CD14-positive monocyte (primary cell): ENCODE measurements at regions not wholly inside any gene's neighbourhood (a gene's known extent, or its start where the extent isn't known, plus 50 kb on each side); places are given as distances from the start of the nearest gene placed in this dataset.

Source experiments
- DNase-seq, 3 donors: peaks; one replicate each; pipeline ENCODE4 v3.0.0-alpha.2; 2011 to 2022
- H2AFZ ChIP-seq: 2 replicates; pipeline ENCODE4 v1.6.0; 2012; ENCODE audit warnings: mild to moderate bottlenecking, low read depth, low read length, inconsistent platforms; ENCODE audit not compliant: insufficient read depth, poor library complexity, severe bottlenecking
- H3K27ac ChIP-seq, 2 donors: 1 replicate in 1 of 2; 2 replicates in 1 of 2; pipeline ENCODE4 v1.5.1; 2012 to 2013; ENCODE audit warnings: low read length in 2 of 2, control low read depth in 1 of 2, inconsistent platforms in 1 of 2, low read depth in 1 of 2, mild to moderate bottlenecking in 1 of 2
- H3K27me3 ChIP-seq, 2 donors: one replicate each; pipeline versions ENCODE4 v1.6.0 to v1.6.1; 2011 to 2013; ENCODE audit warnings: low read length in 2 of 2; ENCODE audit not compliant: control insufficient read depth in 2 of 2, insufficient read depth in 2 of 2
- H3K36me3 ChIP-seq, 2 donors: replicated peaks in 1 of 2; 1 replicate in 1 of 2; 2 replicates in 1 of 2; pipeline versions ENCODE4 v1.5.1 to v1.6.1; 2012 to 2013; ENCODE audit warnings: low read length in 2 of 2, control low read depth in 1 of 2, inconsistent platforms in 1 of 2, mild to moderate bottlenecking in 1 of 2; ENCODE audit not compliant: insufficient read depth in 2 of 2, control insufficient read depth in 1 of 2
- H3K4me1 ChIP-seq, 2 donors: 1 replicate in 1 of 2; 2 replicates in 1 of 2; pipeline versions ENCODE4 v1.5.1 to v1.6.1; 2012 to 2013; ENCODE audit warnings: low read length in 2 of 2, control low read depth in 1 of 2, inconsistent platforms in 1 of 2, mild to moderate bottlenecking in 1 of 2, moderate library complexity in 1 of 2; ENCODE audit not compliant: insufficient read depth in 2 of 2, control insufficient read depth in 1 of 2
- H3K4me2 ChIP-seq: replicated peaks from 2 replicates; pipeline ENCODE3; 2012; ENCODE audit warnings: low read length, moderate library complexity, mild to moderate bottlenecking; ENCODE audit not compliant: poor library complexity, severe bottlenecking; ENCODE audit errors: extremely low read depth
- H3K4me3 ChIP-seq, 3 experiments: fragments of 200-600 bp in 1 of 3; sonication (generic) in 1 of 3; replicated peaks in 1 of 3; 1 replicate in 2 of 3; 2 replicates in 1 of 3; pipeline ENCODE4 v1.5.1; 2011 to 2013; ENCODE audit warnings: low read length in 3 of 3, mild to moderate bottlenecking in 3 of 3, control low read depth in 2 of 3, low read depth in 2 of 3, inconsistent platforms in 1 of 3, moderate library complexity in 1 of 3
- H3K79me2 ChIP-seq: 2 replicates; pipeline ENCODE4 v1.6.0; 2012; ENCODE audit warnings: mild to moderate bottlenecking, control low read depth, inconsistent platforms, low read length, moderate library complexity; ENCODE audit not compliant: insufficient read depth
- H3K9ac ChIP-seq: 2 replicates; pipeline ENCODE4 v1.6.0; 2017; ENCODE audit warnings: low read length, mild to moderate bottlenecking; ENCODE audit not compliant: insufficient read depth, poor library complexity, severe bottlenecking
- H3K9me3 ChIP-seq, 2 donors: replicated peaks in 1 of 2; 1 replicate in 1 of 2; 2 replicates in 1 of 2; pipeline versions ENCODE4 v1.5.1 to v1.6.1; 2012 to 2013; ENCODE audit warnings: low read length in 2 of 2, control low read depth in 1 of 2; ENCODE audit not compliant: control insufficient read depth in 1 of 2, insufficient read depth in 1 of 2
- H4K20me1 ChIP-seq: 2 replicates; pipeline ENCODE4 v1.6.0; 2012; ENCODE audit warnings: mild to moderate bottlenecking, low read length, control low read depth, moderate library complexity; ENCODE audit not compliant: insufficient read depth
- H3K27ac Mint-ChIP-seq, 7 donors: one replicate each; pipeline ENCODE4 v1.8.0; 2020; ENCODE audit warnings: mild to moderate bottlenecking in 7 of 7, mixed read lengths in 7 of 7, moderate library complexity in 6 of 7, inconsistent platforms in 2 of 7
- H3K27me3 Mint-ChIP-seq, 3 donors: one replicate each; pipeline ENCODE4 v1.8.0; 2021 to 2022; ENCODE audit warnings: low read depth in 3 of 3, mild to moderate bottlenecking in 3 of 3, mixed read lengths in 3 of 3, moderate library complexity in 3 of 3, inconsistent platforms in 1 of 3
- H3K36me3 Mint-ChIP-seq, 2 donors: one replicate each; pipeline ENCODE4 v1.8.0; 2020; ENCODE audit warnings: mixed read lengths in 2 of 2, inconsistent platforms in 1 of 2, mild to moderate bottlenecking in 1 of 2
- H3K4me1 Mint-ChIP-seq: one replicate; pipeline ENCODE4 v1.8.0; 2020; ENCODE audit warnings: mild to moderate bottlenecking, mixed read lengths
- H3K4me3 Mint-ChIP-seq, 2 donors: one replicate each; pipeline ENCODE4 v1.8.0; 2020; ENCODE audit warnings: mild to moderate bottlenecking in 2 of 2, mixed read lengths in 2 of 2, moderate library complexity in 1 of 2
- H3K9me3 Mint-ChIP-seq, 7 donors: one replicate each; pipeline ENCODE4 v1.8.0; 2020 to 2022; ENCODE audit warnings: mixed read lengths in 7 of 7, mild to moderate bottlenecking in 6 of 7, moderate library complexity in 6 of 7, inconsistent platforms in 2 of 7
- CTCF ChIP-seq: fragments of 200-600 bp; IDR thresholded peaks from one replicate; pipeline ENCODE4 v1.8.0; 2022; ENCODE audit warnings: antibody characterized with exemption, mild to moderate bottlenecking
- WGBS: methylation state at CpG from one replicate; pipeline ENCODE4 v1.1.5; 2013; ENCODE audit warnings: missing lambda C conversion rate; ENCODE audit not compliant: insufficient coverage; 5-methylcytosine and 5-hydroxymethylcytosine counted together
- intact Hi-C, 2 donors: fragments of 100-400 bp; cut with micrococcal nuclease; formaldehyde crosslinking; loops; one replicate each; pipeline versions ENCODE4 v1.15.0 to v1.15.1; 2023

- intact Hi-C loops, result loop anchor here in 1 of 2 donors (5.0 kb wide), 1 partner anchor 49 kb away; no protein-coding TSS in a partner anchor
- no peak overlapping the region for H3K4me3 ChIP-seq
- no peak overlapping the region for H2AFZ ChIP-seq
- no peaks in the 10 kb centered on the region for H3K4me1 Mint-ChIP-seq
- no peaks in the 10 kb centered on the region for H3K4me1 ChIP-seq
- TF ChIP-seq CTCF, result no peak
- no peak overlapping the region for H3K9ac ChIP-seq
- peaks cover 0 to 3% (median 0%) of the 10 kb centered on the region in 3 donors for H3K27me3 Mint-ChIP-seq
- H3K27me3 ChIP-seq, result no peaks in the 10 kb centered on the region
- peaks cover 0 to 3% (median 2%) of the 10 kb centered on the region in 7 donors for H3K9me3 Mint-ChIP-seq
- H3K36me3 Mint-ChIP-seq, result no peaks in the 10 kb centered on the region
- no peaks in the 10 kb centered on the region for H3K36me3 ChIP-seq
- H3K4me2 ChIP-seq, result no peak overlapping the region
- WGBS, result no CpG with 5 or more reads among the region's 3 CpGs
- H3K79me2 ChIP-seq, result no peaks in the 10 kb centered on the region
- H3K4me3 Mint-ChIP-seq, result no peak overlapping the region
- H3K27ac Mint-ChIP-seq, result no peak overlapping the region
- no peaks in the 10 kb centered on the region for H4K20me1 ChIP-seq
- no peak overlapping the region for H3K27ac ChIP-seq
- no peak for DNase-seq
- H3K9me3 ChIP-seq, result no peaks in the 10 kb centered on the region
Observed at GRCh38 chr17:12528036-12528435, 137.7 kb upstream of the MYOCD start.

- no peak overlapping the region for H3K4me3 Mint-ChIP-seq
- Histone ChIP-seq H3K4me1 (no peaks in the 10 kb centered on the region), H3K4me2 (no peak overlapping the region), H3K79me2 (no peaks in the 10 kb centered on the region), H3K9me3 (peaks cover 3% of the 10 kb centered on the region in 2 donors), H3K27ac (no peak overlapping the region), H3K9ac (no peak overlapping the region), H3K36me3 (no peaks in the 10 kb centered on the region), H2AFZ (no peak overlapping the region), H3K27me3 (no peaks in the 10 kb centered on the region), H3K4me3 (no peak overlapping the region), H4K20me1 (no peaks in the 10 kb centered on the region)
- 83% methylated on average over 1 of the region's 4 CpGs for WGBS
- no peak for DNase-seq
- no peak for TF ChIP-seq CTCF
- H3K27me3 Mint-ChIP-seq, result peaks cover 0 to 3% (median 0%) of the 10 kb centered on the region in 3 donors
- H3K9me3 Mint-ChIP-seq, result peaks cover 0 to 6% (median 2%) of the 10 kb centered on the region in 7 donors
- no peaks in the 10 kb centered on the region for H3K36me3 Mint-ChIP-seq
- intact Hi-C loops, result no loop called here
- H3K27ac Mint-ChIP-seq, result no peak overlapping the region
- H3K4me1 Mint-ChIP-seq, result no peaks in the 10 kb centered on the region
Observed at GRCh38 chr17:12530161-12530560, 135.5 kb upstream of the MYOCD start.
